HuH-7 (cell line): ENCODE measurements at regions not wholly inside any gene's neighbourhood (a gene's known extent, or its start where the extent isn't known, plus 50 kb on each side); places are given as distances from the start of the nearest gene placed in this dataset.

Source experiments
- DNase-seq: peaks from one replicate; pipeline ENCODE4 v3.0.0; 2011; ENCODE audit warnings: low spot score

- DNase-seq = no peak
Observed at GRCh38 chr2:20913491-20913890, 90.6 kb upstream of the LDAH start.

- DNase-seq = no peak
Observed at GRCh38 chr2:20900052-20900636, 77.2 kb upstream of the LDAH start.

GRCh38 chr2:20897874-20898453 is 75.1 kb upstream of the LDAH start:
- DNase-seq = no peak

- no peak for DNase-seq
Observed at GRCh38 chr2:20897047-20897446, 74.1 kb upstream of the LDAH start.

- no peak for DNase-seq
Observed at GRCh38 chr2:20884829-20885228, 61.9 kb upstream of the LDAH start.

- DNase-seq = no peak
Observed at GRCh38 chr2:20882466-20883170, 59.7 kb upstream of the LDAH start.

GRCh38 chr2:20880221-20880771 is 57.4 kb upstream of the LDAH start:
- DNase-seq = no peak

GRCh38 chr2:20879221-20879620 is 56.3 kb upstream of the LDAH start:
- DNase-seq = no peak

GRCh38 chr2:20877960-20878359 is 55.1 kb upstream of the LDAH start:
- no peak for DNase-seq
